HL-60 (cell line): ENCODE measurements at regions not wholly inside any gene's neighbourhood (a gene's known extent, or its start where the extent isn't known, plus 50 kb on each side); places are given as distances from the start of the nearest gene placed in this dataset.

Experiments
- DNase-seq, 2 experiments: peaks; one replicate each; pipeline ENCODE4 v3.0.0-alpha.2; 2010 to 2020; ENCODE audit warnings: low read depth in 1 of 2, low spot score in 1 of 2
- H3K27ac ChIP-seq: fragments of 250-450 bp; sonication (Bioruptor Pico); replicated peaks from 2 replicates; pipeline ENCODE4 v1.5.1; 2020; ENCODE audit warnings: mild to moderate bottlenecking, moderate library complexity
- H3K27me3 ChIP-seq: fragments of 250-450 bp; sonication (Bioruptor Pico); 2 replicates; pipeline ENCODE4 v1.5.1; 2021; ENCODE audit warnings: mild to moderate bottlenecking, moderate library complexity; ENCODE audit not compliant: insufficient read depth, poor library complexity, severe bottlenecking
- H3K4me3 ChIP-seq: replicated peaks from 2 replicates; pipeline ENCODE4 v1.5.1; 2011; ENCODE audit warnings: mild to moderate bottlenecking, control low read depth, low read length; ENCODE audit not compliant: insufficient read depth
- GABPA ChIP-seq: IDR thresholded peaks from 2 replicates; pipeline ENCODE4 v1.6.1; 2012; ENCODE audit warnings: low read depth
- POLR2AphosphoS5 ChIP-seq: IDR thresholded peaks from 2 replicates; pipeline ENCODE4 v1.6.1; 2012; ENCODE audit warnings: low read depth
- SPI1 ChIP-seq: IDR thresholded peaks from 2 replicates; pipeline ENCODE4 v1.6.1; 2012; ENCODE audit warnings: low read depth, mild to moderate bottlenecking, borderline replicate concordance
- TF ChIP-seq, protein P1 (sequence below): IDR thresholded peaks from one replicate; pipeline ENCODE4 v1.5.1; 2011; ENCODE audit warnings: low read length, control low read depth, inconsistent platforms; ENCODE audit not compliant: insufficient read depth
- TF ChIP-seq, protein P2 (sequence below): IDR thresholded peaks from 2 replicates; pipeline ENCODE4 v1.6.1; 2012; ENCODE audit warnings: low read depth; ENCODE audit not compliant: insufficient replicate concordance

DNA sequence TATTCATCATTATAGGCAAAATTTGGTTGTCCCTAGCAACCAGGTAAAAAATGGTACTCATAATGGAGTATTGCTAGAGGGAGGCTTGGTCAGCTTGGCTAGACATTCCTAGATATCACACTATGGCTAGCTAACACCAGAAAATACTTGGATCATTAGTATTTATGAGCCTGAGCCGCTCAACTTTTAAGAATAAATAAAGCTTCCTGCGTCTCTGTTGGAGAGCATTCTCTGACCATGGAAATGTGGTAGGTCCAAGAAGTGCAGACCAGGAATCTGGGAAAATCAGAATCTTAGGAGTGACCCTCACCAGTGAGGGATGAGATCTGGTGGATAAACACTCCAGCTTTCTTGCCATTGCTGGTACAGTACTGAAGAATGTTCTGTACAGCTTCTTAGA is 157.6 kb upstream of the AGR3 start:
- DNase-seq = no peak
- Histone ChIP-seq H3K4me3 (no peak overlapping the region), H3K27me3 (no peaks in the 10 kb centered on the region), H3K27ac (no peak overlapping the region)
- TF ChIP-seq, protein P1, sequence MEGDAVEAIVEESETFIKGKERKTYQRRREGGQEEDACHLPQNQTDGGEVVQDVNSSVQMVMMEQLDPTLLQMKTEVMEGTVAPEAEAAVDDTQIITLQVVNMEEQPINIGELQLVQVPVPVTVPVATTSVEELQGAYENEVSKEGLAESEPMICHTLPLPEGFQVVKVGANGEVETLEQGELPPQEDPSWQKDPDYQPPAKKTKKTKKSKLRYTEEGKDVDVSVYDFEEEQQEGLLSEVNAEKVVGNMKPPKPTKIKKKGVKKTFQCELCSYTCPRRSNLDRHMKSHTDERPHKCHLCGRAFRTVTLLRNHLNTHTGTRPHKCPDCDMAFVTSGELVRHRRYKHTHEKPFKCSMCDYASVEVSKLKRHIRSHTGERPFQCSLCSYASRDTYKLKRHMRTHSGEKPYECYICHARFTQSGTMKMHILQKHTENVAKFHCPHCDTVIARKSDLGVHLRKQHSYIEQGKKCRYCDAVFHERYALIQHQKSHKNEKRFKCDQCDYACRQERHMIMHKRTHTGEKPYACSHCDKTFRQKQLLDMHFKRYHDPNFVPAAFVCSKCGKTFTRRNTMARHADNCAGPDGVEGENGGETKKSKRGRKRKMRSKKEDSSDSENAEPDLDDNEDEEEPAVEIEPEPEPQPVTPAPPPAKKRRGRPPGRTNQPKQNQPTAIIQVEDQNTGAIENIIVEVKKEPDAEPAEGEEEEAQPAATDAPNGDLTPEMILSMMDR = no peak
- TF ChIP-seq GABPA (no peak), SPI1 (no peak), POLR2AphosphoS5 (no peak)
- TF ChIP-seq, protein P2, sequence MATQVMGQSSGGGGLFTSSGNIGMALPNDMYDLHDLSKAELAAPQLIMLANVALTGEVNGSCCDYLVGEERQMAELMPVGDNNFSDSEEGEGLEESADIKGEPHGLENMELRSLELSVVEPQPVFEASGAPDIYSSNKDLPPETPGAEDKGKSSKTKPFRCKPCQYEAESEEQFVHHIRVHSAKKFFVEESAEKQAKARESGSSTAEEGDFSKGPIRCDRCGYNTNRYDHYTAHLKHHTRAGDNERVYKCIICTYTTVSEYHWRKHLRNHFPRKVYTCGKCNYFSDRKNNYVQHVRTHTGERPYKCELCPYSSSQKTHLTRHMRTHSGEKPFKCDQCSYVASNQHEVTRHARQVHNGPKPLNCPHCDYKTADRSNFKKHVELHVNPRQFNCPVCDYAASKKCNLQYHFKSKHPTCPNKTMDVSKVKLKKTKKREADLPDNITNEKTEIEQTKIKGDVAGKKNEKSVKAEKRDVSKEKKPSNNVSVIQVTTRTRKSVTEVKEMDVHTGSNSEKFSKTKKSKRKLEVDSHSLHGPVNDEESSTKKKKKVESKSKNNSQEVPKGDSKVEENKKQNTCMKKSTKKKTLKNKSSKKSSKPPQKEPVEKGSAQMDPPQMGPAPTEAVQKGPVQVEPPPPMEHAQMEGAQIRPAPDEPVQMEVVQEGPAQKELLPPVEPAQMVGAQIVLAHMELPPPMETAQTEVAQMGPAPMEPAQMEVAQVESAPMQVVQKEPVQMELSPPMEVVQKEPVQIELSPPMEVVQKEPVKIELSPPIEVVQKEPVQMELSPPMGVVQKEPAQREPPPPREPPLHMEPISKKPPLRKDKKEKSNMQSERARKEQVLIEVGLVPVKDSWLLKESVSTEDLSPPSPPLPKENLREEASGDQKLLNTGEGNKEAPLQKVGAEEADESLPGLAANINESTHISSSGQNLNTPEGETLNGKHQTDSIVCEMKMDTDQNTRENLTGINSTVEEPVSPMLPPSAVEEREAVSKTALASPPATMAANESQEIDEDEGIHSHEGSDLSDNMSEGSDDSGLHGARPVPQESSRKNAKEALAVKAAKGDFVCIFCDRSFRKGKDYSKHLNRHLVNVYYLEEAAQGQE = no peak

GRCh38 chr7:17040716-17041115 is 158.9 kb upstream of the AGR3 start:
- peak overlapping the region; percentile 81 for H3K27ac ChIP-seq
- H3K27me3 ChIP-seq = no peaks in the 10 kb centered on the region
- TF ChIP-seq POLR2AphosphoS5 (no peak), SPI1 (no peak), GABPA (no peak)
- TF ChIP-seq, protein P2 = no peak
- TF ChIP-seq, protein P1 = no peak
- H3K4me3 ChIP-seq = no peak overlapping the region
- no peak for DNase-seq

GRCh38 chr7:17041324-17041723 is 159.5 kb upstream of the AGR3 start:
- Histone ChIP-seq H3K4me3 (no peak overlapping the region), H3K27ac (peak overlapping the region; percentile 81), H3K27me3 (no peaks in the 10 kb centered on the region)
- TF ChIP-seq SPI1 = peak; percentile 85
- TF ChIP-seq, protein P1 = no peak
- TF ChIP-seq, protein P2 = no peak
- TF ChIP-seq GABPA = peak; percentile 54; the same call in 1 of the 2 replicates
- TF ChIP-seq POLR2AphosphoS5 = no peak
- DNase-seq = peak; percentile 57 to 70
